C4-2B (cell line): ENCODE measurements at regions not wholly inside any gene's neighbourhood (a gene's known extent, or its start where the extent isn't known, plus 50 kb on each side); places are given as distances from the start of the nearest gene placed in this dataset.
"Not testable (repeated sequence)": the region's sequence is repeated elsewhere in the genome, so short reads cannot be mapped to it uniquely, and the experiment has no call there.

Experiments
- H3K27ac ChIP-seq: fragments of 450-650 bp; 2 replicates; pipeline ENCODE4 v1.5.1; 2017
- ZFX ChIP-seq: fragments of 450-650 bp; IDR thresholded peaks from 2 replicates; pipeline ENCODE4 v1.6.1; 2017
- TF ChIP-seq, protein P1 (sequence below): fragments of 450-650 bp; conservative IDR thresholded peaks from 2 replicates; pipeline ENCODE4 v1.5.1; 2017; ENCODE audit warnings: mild to moderate bottlenecking

DNA sequence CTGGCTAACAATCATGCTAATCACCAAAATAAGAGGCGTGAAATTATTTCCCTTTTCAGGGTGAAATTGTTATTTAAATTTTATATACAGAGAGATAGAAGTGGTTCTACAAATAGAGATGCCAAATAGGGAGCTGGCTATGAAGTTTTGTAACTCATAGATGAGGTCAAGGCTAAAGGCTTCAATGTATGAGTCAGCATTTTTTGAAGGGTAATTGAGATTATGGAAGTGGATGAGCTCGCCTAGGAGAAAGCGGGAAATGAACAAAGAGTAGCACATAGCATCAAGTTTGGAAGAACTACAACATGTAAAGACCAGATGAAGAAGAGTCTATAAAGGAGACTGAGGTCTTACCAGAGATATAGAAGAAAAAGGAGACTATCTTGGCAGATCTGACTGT is 838.1 kb downstream of the DNAJB9 start:
- no peak for TF ChIP-seq ZFX
- TF ChIP-seq, protein P1, sequence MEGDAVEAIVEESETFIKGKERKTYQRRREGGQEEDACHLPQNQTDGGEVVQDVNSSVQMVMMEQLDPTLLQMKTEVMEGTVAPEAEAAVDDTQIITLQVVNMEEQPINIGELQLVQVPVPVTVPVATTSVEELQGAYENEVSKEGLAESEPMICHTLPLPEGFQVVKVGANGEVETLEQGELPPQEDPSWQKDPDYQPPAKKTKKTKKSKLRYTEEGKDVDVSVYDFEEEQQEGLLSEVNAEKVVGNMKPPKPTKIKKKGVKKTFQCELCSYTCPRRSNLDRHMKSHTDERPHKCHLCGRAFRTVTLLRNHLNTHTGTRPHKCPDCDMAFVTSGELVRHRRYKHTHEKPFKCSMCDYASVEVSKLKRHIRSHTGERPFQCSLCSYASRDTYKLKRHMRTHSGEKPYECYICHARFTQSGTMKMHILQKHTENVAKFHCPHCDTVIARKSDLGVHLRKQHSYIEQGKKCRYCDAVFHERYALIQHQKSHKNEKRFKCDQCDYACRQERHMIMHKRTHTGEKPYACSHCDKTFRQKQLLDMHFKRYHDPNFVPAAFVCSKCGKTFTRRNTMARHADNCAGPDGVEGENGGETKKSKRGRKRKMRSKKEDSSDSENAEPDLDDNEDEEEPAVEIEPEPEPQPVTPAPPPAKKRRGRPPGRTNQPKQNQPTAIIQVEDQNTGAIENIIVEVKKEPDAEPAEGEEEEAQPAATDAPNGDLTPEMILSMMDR: no peak
- H3K27ac ChIP-seq: no peak overlapping the region

GRCh38 chr7:109437957-109438356 is 868.3 kb downstream of the DNAJB9 start:
- H3K27ac ChIP-seq: no peak overlapping the region
- TF ChIP-seq, protein P1: no peak
- TF ChIP-seq ZFX: no peak

DNA sequence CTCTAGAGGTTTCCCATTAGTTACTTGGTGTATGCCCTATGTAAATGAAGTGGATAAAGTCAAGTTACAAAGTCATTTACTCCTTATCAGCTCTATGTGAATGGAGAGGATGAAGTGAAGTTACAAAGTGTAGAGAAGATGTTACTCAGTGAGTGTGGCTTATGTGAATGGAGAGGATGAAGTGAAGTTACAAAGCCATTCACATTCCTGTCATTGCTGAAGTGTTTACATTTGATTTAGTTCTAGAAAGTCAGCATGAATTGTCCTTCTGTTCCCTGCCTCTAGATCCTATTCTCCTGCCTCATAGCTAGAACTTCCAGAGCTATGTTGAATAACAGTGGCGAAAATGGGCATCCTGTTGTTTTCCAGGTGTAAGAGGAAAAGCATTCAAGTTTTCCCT is 880.1 kb downstream of the DNAJB9 start:
- no peak overlapping the region for H3K27ac ChIP-seq
- TF ChIP-seq, protein P1: no peak
- TF ChIP-seq ZFX: no peak

DNA sequence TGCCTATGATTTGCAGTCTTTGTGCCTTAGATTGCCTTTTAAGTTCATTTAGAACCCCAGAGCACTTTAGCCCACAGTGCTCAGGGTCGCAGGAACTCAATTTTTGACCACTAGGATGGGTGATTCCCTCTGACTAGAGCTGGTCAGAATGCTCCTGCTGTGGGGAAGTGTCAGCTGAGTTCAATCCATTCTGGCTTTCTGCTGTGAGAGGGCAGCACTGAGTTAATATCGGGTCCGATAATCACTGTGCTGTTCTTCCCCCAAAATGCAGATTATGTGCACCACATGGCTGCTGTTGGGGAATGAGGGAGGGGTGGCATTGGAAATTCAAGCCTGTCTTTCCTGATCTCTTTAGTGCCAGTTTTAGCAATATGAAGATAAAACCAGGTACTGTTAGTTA is 886.4 kb downstream of the DNAJB9 start:
- no peak for TF ChIP-seq ZFX
- TF ChIP-seq, protein P1: peak; percentile 41
- no peak overlapping the region for H3K27ac ChIP-seq

- TF ChIP-seq, protein P1: no peak
- TF ChIP-seq ZFX: no peak
- H3K27ac ChIP-seq: no peak overlapping the region
These were observed 890.6 kb downstream of the DNAJB9 start for GRCh38 chr7:109460296-109460695.

DNA sequence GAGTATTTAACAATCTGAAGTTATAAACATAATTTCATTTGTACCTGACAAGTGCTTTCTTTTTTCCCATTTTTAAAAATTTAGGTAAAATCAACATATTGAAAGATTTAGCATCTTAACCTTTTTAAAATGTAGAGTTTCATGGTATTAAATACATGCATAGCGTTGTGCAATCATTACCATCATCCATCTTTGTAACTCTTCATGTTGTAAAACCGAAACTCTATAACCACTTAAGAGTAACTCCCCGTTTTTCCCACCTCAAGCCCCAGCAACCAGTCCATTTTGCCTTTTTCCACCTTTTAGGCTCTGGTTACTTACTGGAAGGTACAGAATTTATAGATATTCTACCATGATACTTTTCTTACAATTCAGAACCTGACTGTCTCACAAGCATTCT is 892.5 kb downstream of the DNAJB9 start:
- no peak overlapping the region for H3K27ac ChIP-seq
- TF ChIP-seq, protein P1: no peak
- TF ChIP-seq ZFX: no peak

DNA sequence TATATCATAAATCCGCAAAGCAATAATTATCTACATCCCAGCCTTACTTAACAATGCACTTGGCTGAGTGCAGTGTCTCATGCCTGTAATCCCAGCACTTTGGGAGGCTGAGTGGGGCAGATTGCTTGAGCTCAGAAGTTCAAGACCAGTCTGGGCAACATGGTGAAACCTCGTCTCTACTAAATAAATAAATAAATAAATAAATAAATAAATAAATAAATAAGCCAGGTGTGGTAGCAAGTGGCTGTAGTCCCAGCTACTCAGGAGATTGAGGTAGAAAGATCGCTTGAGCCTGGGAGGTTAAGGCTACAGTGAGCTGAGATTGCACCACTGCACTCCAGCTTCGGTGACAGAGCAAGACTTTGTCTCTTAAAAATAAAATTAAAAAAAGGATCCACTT is 898.1 kb downstream of the DNAJB9 start:
- H3K27ac ChIP-seq: not testable (repeated sequence)

- TF ChIP-seq, protein P1: no peak
- no peak overlapping the region for H3K27ac ChIP-seq
These were observed 903.5 kb downstream of the DNAJB9 start for GRCh38 chr7:109473172-109473571.
